ENCODE measurements at regions not wholly inside any gene's neighbourhood (a gene's known extent, or its start where the extent isn't known, plus 50 kb on each side); places are given as distances from the start of the nearest gene placed in this dataset.

- H3K27me3 ChIP-seq (ENCODE audit: insufficient read depth, low read depth) = no peaks in the 10 kb centered on the region
- H3K79me2 ChIP-seq (ENCODE audit: insufficient read depth, low read depth) = no peaks in the 10 kb centered on the region
- no peaks in the 10 kb centered on the region for H3K4me1 ChIP-seq (ENCODE audit: low read depth, poor library complexity, severe bottlenecking)
- no peak for TF ChIP-seq CTCF (conservative IDR thresholded peaks at IDR 0.05; ENCODE audit: low read depth, low read length)
- H2AFZ ChIP-seq (ENCODE audit: low read depth) = no peak overlapping the region
- no peaks in the 10 kb centered on the region for H4K20me1 ChIP-seq (ENCODE audit: insufficient read depth)
- no peak overlapping the region for H3K4me2 ChIP-seq
- H3K36me3 ChIP-seq (ENCODE audit: insufficient read depth) = no peaks in the 10 kb centered on the region
- H3K9ac ChIP-seq = no peak overlapping the region
- H3K4me3 ChIP-seq (IDR thresholded peaks at IDR 0.05; ENCODE audit: insufficient read depth, low read depth, low read length) = no peak overlapping the region
- H3K27ac ChIP-seq = no peak overlapping the region
Measured at GRCh38 chr6:44671333-44671732, 283.8 kb downstream of the CDC5L start.

GRCh38 chr6:44672086-44672485 is 284.6 kb downstream of the CDC5L start:
- H3K4me2 ChIP-seq = no peak overlapping the region
- H3K4me1 ChIP-seq (ENCODE audit: low read depth, poor library complexity, severe bottlenecking) = no peaks in the 10 kb centered on the region
- H4K20me1 ChIP-seq (ENCODE audit: insufficient read depth) = no peaks in the 10 kb centered on the region
- H3K9ac ChIP-seq = no peak overlapping the region
- H3K27me3 ChIP-seq (ENCODE audit: insufficient read depth, low read depth) = no peaks in the 10 kb centered on the region
- H3K79me2 ChIP-seq (ENCODE audit: insufficient read depth, low read depth) = no peaks in the 10 kb centered on the region
- no peak overlapping the region for H2AFZ ChIP-seq (ENCODE audit: low read depth)
- no peak overlapping the region for H3K27ac ChIP-seq
- no peak overlapping the region for H3K4me3 ChIP-seq (IDR thresholded peaks at IDR 0.05; ENCODE audit: insufficient read depth, low read depth, low read length)
- TF ChIP-seq CTCF (conservative IDR thresholded peaks at IDR 0.05; ENCODE audit: low read depth, low read length) = no peak
- H3K36me3 ChIP-seq (ENCODE audit: insufficient read depth) = no peaks in the 10 kb centered on the region

- no peak overlapping the region for H3K4me2 ChIP-seq
- no peak overlapping the region for H3K27ac ChIP-seq
- no peak overlapping the region for H3K9ac ChIP-seq
- H3K27me3 ChIP-seq (ENCODE audit: insufficient read depth, low read depth) = no peaks in the 10 kb centered on the region
- H3K36me3 ChIP-seq (ENCODE audit: insufficient read depth) = no peaks in the 10 kb centered on the region
- H4K20me1 ChIP-seq (ENCODE audit: insufficient read depth) = no peaks in the 10 kb centered on the region
- TF ChIP-seq CTCF (conservative IDR thresholded peaks at IDR 0.05; ENCODE audit: low read depth, low read length) = no peak
- no peak overlapping the region for H2AFZ ChIP-seq (ENCODE audit: low read depth)
- no peak overlapping the region for H3K4me3 ChIP-seq (IDR thresholded peaks at IDR 0.05; ENCODE audit: insufficient read depth, low read depth, low read length)
- no peaks in the 10 kb centered on the region for H3K4me1 ChIP-seq (ENCODE audit: low read depth, poor library complexity, severe bottlenecking)
- no peaks in the 10 kb centered on the region for H3K79me2 ChIP-seq (ENCODE audit: insufficient read depth, low read depth)
Measured at GRCh38 chr6:44672841-44673240, 285.3 kb downstream of the CDC5L start.

GRCh38 chr6:44674226-44675155 is 287.0 kb downstream of the CDC5L start:
- Histone ChIP-seq H3K4me2 (no peak overlapping the region), H3K27me3 (ENCODE audit: insufficient read depth, low read depth) (no peaks in the 10 kb centered on the region)

More at GRCh38 chr6:44674226-44675155, 287.0 kb downstream of the CDC5L start:
- H3K36me3 ChIP-seq (ENCODE audit: insufficient read depth) = no peaks in the 10 kb centered on the region
- no peak overlapping the region for H3K27ac ChIP-seq
- H3K79me2 ChIP-seq (ENCODE audit: insufficient read depth, low read depth) = no peaks in the 10 kb centered on the region
- no peak for TF ChIP-seq CTCF (conservative IDR thresholded peaks at IDR 0.05; ENCODE audit: low read depth, low read length)
- H3K9ac ChIP-seq = no peak overlapping the region
- no peak overlapping the region for H2AFZ ChIP-seq (ENCODE audit: low read depth)
- no peaks in the 10 kb centered on the region for H4K20me1 ChIP-seq (ENCODE audit: insufficient read depth)
- no peaks in the 10 kb centered on the region for H3K4me1 ChIP-seq (ENCODE audit: low read depth, poor library complexity, severe bottlenecking)
- no peak overlapping the region for H3K4me3 ChIP-seq (IDR thresholded peaks at IDR 0.05; ENCODE audit: insufficient read depth, low read depth, low read length)

Measured in KMS-11 (cell line).